NOMO-1 (cell line): ENCODE measurements at regions not wholly inside any gene's neighbourhood (a gene's known extent, or its start where the extent isn't known, plus 50 kb on each side); places are given as distances from the start of the nearest gene placed in this dataset.

ENCODE experiments used
- DNase-seq, 2 experiments: peaks; one replicate each; lab custom pipeline; 2025; ENCODE audit not compliant: unreplicated experiment in 2 of 2; lab: John Stamatoyannopoulos, UW

DNA sequence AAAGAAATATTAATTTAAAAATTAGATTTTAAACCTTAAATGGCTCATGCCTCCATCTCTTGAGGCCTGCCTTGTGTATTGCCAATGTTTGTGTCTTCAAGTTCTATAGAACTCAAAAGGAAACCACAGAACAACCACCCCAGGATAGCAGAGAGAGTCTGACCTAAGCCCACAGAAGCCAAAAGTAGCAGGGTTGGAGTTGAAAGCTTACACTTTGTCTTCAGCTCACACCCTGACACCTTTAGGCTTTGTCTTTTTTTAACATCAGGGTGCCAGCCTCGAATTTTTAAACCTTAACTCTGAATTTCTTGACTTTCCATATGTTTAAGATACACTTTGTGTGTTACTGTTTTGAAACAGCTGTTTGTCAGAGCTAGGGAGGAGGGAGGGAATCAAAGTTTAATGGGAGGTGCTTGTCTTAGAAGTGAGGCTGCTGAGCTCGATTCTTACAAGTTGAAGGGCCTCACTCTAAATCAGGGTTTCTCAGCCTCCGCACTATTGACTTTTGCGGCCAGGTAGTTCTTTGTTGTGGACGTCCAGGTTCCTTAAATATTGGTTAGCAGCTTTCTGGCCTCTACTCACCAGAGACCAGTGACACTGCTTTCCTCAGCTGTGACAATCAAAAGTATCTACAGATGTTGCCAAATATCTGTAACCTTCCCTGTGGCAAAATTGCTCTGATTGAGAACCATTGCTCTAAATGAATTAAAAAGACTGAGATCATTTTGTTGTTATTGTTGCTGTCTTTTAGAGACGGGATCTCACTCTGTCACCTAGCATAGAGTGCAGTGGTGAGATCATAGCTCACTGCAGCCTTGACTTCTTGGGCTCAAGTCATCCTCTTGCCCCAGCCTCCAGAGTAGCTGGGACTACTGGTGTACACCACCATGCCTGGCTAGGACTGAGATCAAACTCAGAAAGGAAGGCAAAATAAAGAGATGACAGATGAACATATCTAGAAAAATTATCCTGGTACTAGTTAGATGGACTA is 139.2 kb upstream of the EOMES start:
- DNase-seq, result no peak

GRCh38 chr3:27865731-27866130 is 143.6 kb upstream of the EOMES start:
- no peak for DNase-seq

DNA sequence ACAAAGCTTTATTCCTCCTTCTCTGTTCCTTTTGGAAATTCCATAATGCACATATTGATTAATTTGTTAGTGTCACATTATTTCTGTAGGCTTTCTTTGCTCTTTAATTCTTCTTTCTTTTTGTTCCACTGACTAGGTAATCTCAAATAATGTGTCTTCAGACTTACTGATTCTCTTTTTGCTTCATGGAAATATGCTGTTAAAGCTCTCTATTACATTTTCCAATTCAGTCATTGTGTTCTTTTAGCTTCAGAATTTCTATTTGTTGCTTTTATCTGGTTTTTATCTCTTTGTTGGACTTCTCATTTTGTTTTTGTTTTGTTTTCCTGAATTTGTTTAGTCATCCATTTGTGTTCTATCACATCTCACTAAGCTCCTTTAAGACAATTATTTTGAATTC is 147.0 kb upstream of the EOMES start:
- no peak for DNase-seq

GRCh38 chr3:27877061-27878013 is 155.2 kb upstream of the EOMES start:
- no peak for DNase-seq

DNA sequence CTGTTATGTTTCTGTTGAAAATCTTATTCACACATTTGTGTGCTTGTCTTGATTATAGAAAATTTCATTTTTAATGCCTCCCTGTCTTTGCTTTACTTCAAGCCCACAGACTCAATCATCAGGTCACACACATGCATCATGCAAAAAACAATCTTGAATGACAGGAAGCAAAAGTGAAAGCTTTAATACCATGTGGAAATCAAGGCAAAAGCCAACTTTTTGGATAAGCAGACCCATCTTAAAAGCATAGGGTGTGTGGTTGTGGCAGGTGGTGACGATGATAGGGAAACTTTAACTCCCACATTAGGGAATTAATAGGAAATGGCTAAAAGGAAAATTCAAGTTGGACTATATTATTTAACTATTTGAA is 155.9 kb upstream of the EOMES start:
- no peak for DNase-seq

GRCh38 chr3:27880969-27881892 is 159.1 kb upstream of the EOMES start:
- peak in 1 of 2 experiments; percentile 43 for DNase-seq

DNA sequence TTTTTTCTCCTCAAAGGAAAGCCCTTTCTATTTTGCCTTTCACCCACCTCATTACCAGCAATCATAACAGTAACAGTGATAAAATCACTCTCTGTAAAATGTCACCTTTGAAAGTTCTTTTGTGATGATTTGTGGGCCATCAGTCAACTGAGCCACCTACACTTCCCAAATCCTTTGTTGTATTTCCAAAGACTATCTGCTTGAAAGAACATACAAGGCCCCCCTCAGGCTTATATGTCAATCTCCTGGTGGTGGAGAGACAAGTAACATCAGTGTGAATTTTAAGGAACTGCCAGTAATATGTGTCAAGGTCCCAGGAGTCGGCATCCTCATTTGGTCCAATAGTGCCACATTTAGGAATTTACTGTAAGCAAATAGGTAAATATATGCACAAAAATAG is 161.1 kb upstream of the EOMES start:
- no peak for DNase-seq

GRCh38 chr3:27885641-27886040 is 163.5 kb upstream of the EOMES start:
- DNase-seq, result no peak

DNA sequence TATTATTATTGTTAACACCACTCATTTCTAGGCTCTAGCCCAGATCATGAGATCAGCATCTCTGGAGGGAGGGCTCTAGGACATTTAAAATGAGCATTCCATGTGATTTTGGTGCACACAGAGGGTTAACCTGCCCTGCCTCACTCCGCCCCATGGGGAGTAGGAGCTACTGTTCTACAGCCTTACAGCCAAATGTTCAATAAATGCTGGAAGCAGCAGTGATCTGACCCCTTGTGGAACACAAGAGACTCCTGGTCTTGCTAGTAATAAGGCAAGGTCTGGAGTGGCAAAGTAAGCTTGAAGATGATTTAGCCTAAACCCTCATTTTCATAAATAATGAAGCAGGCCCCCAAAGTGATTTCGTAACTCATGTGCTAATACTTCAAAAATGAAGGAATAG is 166.4 kb upstream of the EOMES start:
- no peak for DNase-seq

DNA sequence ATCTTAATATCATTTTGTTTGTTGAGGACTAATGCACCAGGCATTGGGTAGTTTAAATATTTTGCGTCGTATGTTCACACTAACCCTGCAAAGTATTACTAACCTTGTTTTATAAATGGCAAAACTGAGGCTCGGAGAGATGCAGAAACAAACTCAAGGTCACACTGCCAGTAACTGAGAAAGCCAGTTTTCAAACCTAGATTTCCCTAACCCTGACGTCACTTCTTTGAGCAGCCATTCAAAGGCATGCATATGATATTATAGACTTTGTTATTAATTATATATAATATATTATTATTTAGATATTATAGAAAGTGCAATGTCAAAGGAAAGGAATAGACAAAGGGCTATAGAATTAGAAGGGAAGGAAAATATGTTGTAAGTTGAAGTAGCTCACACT is 167.6 kb upstream of the EOMES start:
- DNase-seq, result no peak

DNA sequence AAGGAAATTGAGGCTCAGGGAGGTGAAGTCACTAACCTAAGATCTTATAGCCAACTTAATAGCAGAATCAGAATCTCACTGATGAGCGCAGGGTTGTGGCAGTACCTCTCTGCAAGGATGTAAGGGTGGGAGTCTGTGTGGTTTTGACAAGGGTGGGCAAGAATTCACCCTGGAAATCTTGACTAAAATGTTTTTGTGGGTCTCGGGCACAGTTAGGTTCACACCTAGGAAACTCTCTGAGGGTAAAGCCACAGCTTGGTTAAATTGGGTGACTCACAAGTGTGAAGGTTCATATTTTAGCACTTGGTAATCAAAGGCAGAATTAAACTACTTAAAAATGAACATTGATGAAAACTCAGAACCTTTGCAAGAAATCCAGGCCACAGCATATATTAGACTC is 178.2 kb upstream of the EOMES start:
- DNase-seq, result no peak

- DNase-seq, result peak in 1 of 2 experiments; percentile 4
Observed at GRCh38 chr3:27903446-27903845, 181.3 kb upstream of the EOMES start.

DNA sequence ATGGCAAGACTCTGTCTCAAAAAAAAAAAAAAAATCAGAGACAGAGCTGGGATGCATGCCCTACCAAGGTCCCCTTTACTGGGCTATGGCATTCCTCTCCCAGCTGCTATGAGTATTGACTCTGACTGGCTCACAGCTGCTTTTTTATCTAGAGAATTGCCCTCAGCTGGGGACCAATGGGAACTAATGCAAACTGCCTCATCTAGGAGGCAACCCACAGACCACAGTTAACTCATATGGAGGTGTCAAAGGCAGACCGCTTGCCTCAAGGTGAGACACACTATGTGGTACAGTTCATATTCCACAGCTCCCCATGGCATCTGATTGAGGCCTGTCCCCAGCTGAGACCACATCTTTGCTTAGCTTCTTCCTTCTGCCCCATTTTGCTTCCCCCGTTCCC is 183.5 kb upstream of the EOMES start:
- no peak for DNase-seq

GRCh38 chr3:27907148-27907547 is 185.0 kb upstream of the EOMES start:
- no peak for DNase-seq

DNA sequence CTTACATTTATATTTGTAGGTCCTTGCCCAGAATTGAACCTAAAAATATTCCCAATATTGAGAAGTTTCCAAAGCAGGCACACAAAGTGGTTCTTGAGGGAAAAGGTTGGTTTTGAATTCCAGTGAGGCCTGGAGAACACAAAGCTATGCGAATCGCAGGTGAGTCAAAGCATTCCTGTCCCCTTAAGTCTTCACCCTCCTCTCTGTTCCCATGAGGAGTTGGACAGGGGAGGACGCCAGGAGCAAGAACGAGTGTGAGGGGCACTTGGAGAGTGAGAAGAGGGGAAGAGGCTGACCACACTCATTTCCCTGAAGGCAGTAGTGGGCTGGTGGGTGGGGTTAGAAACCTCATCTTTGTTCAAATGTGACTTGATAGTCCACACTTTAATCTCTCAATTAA is 185.8 kb upstream of the EOMES start:
- no peak for DNase-seq

GRCh38 chr3:27910456-27910855 is 188.3 kb upstream of the EOMES start:
- no peak for DNase-seq

DNA sequence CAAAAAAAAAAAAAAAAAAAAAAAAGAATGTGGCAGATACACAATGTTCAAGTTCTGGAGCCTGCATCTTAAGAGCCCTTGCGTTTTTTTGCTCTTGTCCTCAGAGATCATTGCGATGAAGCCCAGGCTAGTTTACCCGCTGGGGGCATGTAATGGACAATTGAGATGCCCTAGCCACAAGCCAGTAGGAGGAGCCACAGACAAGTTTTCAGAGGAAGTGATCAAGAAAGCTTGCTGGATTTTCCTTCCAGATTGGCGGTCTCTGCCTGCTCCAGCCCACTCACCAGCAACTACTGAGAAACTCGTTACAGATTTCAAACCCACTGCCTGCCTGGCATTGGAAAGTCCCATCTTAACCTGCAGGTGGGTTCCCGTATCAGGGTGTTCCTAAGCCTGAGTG is 192.1 kb upstream of the EOMES start:
- DNase-seq, result peak; percentile 38 to 61

GRCh38 chr3:27923349-27924068 is 201.4 kb upstream of the EOMES start:
- DNase-seq, result no peak

DNA sequence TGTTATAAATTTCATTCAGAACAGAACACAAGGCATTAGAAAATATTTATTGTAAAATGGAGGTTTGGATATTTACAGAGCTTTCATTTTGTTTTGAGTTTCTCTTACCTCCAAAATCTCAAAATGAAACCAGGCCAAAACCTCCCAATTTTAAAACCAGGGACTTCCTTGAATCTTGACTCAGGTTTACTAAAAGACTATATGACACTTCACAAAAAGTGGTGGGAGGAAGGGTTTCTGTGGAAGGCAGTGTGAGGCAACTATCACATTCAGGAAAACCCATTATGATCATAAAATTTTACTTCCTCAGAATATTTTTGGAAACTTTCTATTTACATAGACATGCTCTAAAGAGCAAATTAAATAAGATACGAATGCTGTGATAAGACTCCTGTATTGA is 205.8 kb upstream of the EOMES start:
- DNase-seq, result peak; percentile 48 to 77
